ENCODE measurements at regions not wholly inside any gene's neighbourhood (a gene's known extent, or its start where the extent isn't known, plus 50 kb on each side); places are given as distances from the start of the nearest gene placed in this dataset.

DNA sequence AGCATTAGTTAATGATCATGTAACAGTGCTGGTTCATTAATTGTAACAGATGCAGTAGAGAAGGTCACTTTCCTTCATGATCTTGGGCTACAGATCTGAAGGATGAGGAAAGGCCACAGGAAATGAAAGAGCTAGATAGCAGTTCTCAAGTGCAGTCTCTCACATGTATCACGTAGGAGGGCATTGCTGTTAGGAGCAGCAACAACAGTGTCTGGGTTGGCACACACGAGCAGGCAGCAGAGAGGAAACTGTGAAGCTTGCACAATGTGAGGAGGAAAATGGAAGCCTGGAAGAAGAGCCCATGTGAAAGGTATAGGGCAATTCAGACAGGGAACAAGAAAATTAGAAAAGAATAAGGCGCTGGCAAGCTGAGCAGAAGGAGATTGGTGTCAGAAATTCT is 1741.5 kb downstream of the PCDH9 start:
- DNase-seq, result no peak

DNA sequence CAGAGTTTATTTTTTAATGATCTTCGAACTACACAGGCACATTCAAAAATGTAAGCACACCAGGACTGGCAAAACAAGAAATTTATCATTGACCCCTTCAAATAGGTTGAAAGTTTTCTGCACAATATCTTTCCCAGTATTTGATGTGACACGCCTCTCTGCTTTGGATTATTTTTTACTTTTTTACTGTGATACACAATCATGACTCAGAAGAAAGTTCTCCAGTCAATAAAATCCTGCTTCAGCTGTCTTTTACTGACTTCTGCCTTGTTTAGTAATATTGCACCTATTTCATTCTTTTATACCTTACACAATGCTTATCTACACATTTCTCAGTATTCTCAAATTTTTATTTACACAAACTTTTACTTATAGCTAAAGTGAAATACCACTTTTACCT is 1750.4 kb downstream of the PCDH9 start:
- no peak for DNase-seq

DNA sequence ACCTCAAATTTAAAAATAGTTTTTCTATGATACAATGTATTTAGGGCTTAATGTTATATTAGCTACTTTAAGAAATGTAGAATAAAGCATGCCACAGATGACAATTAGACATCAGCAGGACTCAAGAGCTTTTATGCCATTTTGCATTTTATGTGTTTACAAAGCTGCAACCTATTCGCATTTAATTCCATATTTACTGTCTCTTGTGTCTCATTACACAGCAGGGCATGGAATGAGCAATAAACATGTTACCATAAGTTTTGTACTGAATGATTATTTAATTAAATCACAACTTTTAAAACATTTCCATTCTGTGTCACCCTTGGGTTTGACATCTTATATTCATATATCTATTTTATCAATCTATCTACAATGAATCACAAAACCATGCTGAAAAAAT is 1756.9 kb downstream of the PCDH9 start:
- DNase-seq, result no peak

DNA sequence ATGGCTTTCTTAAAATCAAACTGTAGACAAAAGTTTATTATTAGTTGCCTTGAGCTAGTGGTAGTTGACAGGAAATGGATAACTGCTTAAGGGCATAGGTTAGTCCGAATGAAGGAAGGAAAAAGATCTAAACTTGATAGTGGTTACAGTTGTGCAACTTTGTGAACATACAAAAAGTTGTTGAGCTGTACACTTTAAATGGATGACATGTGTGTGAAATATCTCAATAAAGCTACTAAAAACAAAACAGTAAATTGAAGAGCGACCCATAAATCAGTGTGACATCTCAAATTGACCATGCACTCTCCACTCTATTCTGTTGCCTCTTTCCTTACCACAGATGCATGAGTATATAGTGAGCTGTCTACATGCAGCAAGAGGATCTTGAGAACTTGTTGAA is 1757.8 kb downstream of the PCDH9 start:
- no peak for DNase-seq

DNA sequence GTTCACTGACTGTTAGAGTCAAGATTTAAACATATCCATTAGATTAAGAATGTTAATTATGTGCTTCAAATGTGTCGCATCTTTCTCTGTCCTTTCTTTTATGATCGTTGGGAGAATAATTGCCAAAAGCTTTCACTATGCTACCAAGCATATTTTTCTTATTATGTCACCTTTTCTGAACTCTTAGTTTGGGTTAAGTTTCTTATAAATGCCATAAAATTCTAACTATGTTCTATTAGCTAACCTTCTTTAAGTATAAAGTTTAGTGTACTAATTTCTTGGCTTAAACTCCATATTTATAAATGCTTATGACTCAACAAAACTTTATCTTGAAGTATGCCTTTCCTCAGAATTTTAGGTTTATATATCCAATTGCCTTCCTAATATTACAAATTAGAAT is 1759.4 kb downstream of the PCDH9 start:
- DNase-seq, result no peak

DNA sequence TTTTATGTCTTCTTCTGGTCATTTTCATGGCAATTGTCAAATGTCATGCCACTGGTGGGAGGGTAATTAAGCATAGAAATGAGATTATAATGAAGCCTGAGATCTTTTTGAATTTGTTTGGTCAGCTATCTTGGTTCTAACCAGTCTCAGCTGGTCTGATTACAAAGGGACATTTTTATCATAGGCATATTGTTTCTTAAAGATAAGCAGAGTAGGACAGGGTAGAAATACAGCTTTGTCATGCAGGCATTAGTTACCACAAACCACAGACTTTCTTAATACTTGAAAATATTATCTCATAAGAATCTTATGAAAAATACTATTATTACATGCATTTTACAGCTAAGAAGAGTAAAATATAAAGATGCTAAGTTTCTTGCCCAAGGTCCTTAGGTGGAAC is 1761.5 kb downstream of the PCDH9 start:
- no peak for DNase-seq

DNA sequence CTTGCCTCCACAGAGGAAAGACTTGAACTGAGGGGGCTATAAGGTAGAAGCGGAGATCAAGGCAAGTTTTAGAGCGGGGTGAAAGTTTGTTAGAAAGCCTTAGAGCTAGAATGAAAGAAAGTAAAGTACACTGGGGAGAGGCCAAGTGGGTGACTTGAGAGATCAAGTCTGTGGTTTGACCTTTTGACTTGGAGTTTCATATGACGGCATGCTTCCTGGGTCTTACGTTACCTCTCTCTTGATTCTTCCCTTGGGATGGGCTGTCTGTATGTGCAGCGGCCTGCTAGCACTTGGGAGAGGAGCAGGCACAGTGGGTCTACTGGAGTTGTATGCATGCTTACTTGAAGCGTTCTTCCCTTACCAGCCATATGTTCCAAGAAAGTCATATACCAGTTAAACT is 1768.5 kb downstream of the PCDH9 start:
- no peak for DNase-seq

DNA sequence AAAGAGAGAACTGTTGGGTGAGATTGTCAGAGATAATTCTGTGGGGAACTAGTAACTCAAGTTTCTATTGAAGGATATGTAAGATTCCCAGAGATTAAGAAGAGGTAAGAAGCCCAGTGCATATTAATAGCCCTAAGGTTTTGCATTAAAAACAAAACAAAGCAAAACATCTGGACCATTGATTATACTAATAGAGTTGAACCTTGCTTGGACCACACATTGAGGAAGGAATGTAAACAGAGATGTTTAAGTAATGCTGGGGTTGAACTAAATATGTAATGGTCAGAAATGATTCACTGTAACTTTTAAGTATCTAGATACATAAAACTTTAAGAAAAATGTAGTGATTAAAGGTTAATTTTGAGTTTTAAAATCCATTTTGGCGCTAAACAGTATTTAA is 1770.0 kb downstream of the PCDH9 start:
- DNase-seq, result no peak

DNA sequence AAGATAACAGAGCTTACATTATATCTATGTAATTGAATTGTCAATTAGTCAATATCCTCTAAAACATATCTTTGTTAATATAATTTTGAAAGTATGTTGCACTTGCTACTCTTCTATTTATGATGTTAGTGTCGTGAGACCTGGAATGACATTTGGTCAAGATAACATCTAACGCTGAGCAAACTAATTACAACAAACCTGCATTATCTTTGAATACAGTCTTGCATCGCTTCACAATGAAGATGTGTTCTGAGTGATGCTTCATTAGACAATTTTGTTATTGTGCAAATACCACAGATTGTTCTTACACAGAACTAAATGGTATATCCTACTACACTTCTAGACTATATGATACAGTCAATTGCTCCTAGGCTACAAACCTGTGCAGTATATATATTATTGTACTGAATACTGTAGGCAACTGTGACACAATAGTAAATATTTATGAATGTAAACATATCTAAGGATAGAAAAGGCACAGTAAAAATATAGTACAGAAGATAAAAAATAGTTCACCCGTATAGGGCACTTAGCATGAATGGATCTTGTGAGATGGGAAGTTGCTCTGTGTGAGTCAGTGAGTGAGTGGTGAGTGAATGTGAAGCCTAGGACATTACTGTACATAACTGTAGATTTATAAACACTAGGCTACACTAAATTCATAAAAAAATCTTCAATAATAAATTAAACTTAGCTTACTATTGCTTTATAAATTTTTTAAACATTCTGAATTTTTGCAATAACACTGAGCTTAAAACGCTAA is 1773.8 kb downstream of the PCDH9 start:
- DNase-seq, result no peak

DNA sequence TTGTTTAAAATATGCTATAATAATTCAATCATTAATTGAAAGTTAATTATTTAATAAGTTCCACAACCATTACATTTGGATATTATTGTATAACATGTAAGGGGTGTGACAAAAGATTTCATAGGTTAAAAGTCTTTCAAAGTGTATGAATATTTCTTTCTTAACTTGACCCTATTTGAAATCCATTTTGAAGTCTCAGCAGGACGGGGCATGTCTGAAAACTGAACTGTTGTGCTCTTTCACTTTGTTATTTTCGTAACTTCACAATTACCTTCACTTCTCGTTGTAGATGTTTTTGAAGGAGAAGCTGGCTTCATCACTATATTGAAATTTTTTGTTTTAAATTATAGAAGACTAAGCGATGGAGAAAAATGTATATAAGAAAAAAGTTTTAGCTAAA is 1775.7 kb downstream of the PCDH9 start:
- no peak for DNase-seq

DNA sequence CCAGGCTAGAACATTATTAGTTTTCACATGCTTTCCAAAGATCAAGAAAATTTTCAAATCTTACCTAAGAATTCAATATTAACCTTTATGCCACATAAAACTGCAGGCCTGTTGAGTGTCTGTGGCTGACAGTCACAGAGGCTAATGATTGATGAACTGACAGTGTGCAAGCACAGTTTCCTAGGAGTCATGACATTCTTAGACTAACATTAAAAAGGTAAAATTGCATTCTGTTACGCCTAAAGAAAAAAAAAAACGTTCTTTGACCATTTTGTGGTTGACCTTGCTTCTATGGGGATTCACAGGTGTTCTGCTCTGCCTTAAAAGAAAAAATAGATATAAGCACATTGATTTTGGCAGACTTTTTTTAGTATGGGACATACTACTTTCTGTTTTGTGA is 1776.2 kb downstream of the PCDH9 start:
- DNase-seq, result no peak

DNA sequence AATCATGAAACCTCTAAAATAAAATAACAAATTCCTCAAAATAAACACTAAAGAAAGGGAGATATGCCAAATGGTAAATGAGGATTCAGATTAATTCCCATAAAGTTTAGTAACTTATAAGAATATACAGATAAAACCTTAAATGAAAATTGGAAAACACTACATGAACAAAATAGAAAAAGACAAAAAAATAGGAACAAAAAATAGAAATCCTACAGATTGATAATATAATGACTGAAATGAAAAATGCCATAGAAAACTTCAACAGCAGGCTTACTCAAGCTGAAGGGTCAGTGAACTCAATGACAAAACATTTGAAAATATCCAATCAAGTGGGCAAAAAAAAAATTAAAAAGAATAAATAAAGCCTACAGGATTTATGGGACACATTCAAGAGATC is 1784.8 kb downstream of the PCDH9 start:
- DNase-seq, result no peak

DNA sequence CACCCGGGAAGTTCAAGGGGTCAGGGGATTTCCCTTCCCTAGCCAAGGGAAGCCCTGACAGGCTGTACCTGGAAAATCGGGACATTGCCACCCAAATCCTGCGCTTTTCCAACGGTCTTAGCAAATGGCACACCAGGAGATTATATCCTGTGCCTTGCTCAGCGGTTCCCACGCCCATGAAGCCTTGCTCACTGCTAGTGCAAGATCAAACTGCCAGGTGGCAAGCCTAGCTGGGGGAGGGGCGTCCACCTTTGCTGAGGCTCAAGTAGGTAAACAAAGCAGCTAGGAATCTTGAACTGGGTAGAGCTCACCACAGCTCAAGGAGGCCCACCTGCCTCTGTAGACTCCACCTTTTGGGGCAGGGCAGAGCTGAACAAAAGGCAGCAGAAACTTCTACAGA is 1794.5 kb downstream of the PCDH9 start:
- DNase-seq, result no peak

DNA sequence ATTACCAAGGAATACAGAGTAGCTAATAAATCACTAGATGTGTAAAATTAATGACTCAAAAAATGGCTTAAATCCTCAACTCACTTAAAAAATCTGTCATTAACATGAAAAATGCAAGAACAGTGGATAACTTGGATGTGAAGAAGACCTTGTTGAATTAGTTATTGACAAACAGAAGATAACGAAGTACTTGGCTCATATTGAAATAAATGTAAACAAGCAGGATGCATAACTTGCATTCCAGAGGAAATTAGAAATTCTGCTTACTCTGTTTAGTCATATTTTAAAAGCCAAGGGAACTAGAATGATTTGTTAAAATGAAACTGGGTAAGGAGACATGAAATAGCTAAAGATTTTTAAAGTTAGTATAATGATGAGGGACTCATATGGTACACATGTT is 1812.2 kb downstream of the PCDH9 start:
- no peak for DNase-seq

DNA sequence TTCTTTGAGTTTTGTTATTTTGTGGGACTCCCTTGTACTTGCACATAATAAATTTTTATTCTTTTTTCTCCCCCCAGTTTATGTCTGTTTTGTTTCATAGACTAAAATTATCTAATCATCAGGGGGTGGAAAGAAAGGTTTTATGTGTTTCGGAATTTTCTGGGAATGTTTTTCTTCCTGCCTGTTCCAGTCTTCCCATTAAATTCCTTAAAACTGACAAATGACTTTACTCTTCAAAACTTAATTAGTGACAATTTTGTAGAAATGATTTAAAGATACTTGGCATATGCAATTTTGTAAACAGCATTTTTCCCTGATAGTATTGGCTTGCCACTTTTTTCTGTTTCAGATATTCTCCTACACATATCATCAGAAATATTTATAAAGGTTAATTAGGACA is 1813.4 kb downstream of the PCDH9 start:
- no peak for DNase-seq

DNA sequence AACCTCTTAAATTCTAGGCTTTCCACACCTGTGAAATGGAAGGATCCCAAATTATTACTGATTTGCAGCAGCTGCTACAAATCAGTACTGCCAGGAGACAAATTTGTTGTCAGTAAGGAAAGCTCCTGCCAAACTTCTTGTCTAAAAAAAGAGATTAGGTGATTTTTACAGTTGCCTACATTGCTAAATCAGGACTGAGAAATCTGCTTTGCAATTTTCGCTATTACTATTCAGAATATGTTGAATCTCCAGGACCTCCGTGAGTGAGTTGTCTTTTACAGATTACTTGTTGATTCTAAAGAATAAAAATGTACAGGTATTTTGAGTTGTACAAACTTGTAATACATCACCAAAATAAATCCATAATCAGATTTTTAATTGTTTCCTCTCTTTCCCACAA is 1815.9 kb downstream of the PCDH9 start:
- DNase-seq, result no peak

DNA sequence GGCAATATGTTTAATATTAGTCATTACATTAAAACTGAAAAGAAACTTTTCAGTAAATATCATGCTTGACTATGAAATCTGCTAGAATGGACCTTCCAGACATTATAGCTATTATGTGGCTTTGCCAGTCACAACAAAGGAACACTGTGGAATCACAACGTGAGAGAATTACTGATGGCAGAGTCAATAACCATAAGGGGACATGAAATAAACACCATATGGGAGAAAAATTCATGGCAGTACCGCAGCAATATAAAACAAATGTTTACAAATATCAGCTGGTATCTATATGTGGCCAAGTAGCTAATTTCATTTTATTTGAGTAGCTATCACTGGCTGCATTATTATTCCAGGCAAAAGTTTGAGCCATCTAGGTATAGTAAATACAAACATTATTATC is 1818.6 kb downstream of the PCDH9 start:
- no peak for DNase-seq

DNA sequence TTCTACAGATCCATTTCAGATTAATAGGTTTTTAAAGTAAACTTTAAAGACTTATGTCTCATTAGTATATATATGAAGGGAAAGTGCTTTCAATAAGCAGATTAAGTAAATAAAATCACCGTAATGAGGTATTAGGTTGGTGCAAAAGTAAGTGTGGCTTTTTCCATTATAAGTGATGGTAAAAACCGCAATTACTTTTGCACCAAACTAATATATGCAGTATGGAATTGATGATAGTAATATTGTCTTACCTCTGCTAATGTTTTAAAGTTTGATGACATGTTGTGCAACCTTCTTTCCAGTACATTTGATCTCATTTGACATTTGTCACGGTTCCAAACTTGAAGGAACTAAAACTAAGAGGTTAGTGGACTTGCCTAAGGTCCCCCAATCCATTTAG is 1819.3 kb downstream of the PCDH9 start:
- no peak for DNase-seq

DNA sequence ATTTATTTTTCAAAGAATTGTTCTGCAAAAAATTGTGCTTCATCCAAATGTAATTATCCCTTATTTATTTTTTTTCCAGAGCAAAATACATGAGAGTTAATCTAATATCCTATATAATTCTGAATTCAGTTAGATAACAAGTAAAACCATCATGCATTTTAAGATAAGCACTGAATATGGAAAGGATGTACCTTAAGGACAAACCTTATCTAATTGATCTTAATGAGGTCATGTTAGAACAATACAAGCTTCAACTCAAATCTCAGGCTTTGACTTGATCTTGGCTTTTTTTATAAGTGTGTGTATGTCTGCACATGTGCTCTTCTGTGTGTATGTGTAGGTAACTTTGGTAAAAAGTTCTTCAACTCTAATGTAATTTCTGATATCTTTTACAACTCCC is 1828.8 kb downstream of the PCDH9 start:
- no peak for DNase-seq

DNA sequence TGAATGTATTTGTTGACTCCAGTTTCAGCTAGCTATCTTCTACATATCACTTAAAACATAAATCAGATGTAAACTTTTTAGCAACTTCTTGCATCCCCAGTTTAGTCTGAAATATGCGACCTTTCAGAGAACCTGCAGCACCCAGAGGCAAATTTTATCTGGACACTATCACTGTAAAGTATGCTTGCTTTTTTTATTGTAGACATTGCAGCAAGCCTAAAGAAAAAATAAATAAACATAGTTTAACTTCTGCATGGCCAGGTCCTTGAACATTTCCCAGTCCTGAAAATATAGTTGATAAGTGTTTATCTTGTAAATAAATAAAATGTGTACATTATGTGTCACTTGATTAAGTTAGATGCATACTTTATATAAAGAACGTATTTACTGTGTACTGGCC is 1829.4 kb downstream of the PCDH9 start:
- no peak for DNase-seq

DNA sequence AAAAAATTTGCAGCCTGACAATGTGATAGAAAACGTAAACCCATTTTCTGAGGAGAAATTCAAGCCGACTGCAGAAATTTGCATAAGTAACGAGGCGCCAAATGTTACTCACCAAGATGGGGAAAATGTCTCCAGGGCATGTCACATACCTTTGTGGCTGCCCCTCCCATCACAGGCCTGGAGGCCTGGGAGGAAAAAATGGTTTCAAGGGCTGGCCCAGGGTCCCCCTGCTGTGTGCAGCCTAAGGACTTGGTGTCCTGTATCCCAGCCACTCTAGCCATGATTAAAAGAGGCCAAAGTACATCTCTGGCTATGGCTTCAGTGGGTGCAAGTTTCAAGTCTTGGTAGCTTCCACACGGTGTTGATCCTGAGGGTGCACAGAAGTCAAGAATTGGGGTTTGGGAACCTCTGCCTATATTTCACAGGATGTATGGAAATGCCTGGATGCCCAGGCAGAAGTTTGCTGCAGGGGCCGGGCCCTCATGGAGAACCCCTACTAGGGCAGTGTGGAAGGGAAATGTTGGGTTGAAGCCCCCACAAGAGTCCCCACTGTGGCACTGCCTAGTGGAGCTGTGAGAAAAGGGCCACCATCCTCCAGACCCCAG is 1842.3 kb downstream of the PCDH9 start:
- no peak for DNase-seq

DNA sequence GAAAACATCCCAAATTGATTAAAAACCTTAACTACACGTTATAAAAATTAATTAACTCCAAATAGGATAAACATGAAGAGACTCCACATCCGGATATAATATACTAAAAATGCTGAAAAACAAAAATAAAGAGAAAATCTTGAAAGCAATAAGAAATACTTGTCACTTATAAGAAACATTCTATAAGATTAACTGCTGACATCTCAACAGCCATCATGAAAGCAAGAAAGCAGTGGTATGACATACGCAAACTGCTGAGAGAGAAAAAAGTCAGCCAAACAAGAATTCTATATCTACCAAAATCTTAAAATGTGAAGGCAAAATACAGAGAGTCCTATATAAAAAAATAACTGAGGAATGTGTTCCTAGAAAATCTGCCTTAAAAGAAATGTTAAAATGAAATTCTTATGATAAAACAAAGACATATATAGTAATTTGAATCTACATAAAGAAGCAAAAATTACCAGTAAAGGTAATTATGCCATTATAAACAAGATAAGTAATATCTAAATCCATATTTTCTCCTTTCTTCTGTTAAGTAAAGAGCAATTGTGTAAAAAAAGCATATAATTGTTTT is 1851.1 kb downstream of the PCDH9 start:
- DNase-seq, result no peak

DNA sequence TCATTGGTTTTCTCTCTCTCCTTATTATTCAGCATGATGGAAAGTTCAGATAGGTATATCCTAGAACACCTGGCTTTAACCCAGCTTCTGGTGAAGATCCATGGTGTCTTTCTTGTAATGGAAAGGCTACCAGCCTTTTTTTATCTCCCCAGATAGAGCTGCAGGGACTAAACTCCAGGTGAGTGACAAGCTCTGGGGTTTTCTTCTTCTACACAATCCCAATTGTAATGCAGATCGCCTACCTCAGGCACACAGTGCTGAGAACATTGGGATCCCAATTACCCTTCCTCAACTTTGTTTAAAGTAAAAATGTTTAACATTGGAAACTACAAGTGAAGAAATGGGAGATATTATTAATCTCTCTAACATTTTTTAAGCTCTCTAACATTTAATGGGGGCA is 1851.7 kb downstream of the PCDH9 start:
- DNase-seq, result no peak

DNA sequence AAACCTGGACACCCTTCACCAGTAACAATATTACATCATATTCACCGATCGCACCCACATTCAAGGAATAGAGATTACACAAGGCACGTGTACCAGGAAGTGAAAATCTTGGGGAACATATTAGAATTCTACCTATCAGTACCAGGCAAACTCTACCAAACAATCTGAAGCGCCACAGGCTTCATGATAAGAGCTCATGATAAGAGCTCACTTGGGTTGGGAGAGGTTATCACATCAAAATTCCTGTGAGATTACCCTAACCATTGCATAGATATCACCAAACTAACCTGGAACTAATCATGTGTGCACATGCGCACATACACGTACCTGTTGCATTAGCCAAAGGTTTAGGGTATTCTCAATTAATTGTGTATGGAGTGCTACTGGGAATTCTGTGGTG is 1861.3 kb downstream of the PCDH9 start:
- DNase-seq, result no peak

DNA sequence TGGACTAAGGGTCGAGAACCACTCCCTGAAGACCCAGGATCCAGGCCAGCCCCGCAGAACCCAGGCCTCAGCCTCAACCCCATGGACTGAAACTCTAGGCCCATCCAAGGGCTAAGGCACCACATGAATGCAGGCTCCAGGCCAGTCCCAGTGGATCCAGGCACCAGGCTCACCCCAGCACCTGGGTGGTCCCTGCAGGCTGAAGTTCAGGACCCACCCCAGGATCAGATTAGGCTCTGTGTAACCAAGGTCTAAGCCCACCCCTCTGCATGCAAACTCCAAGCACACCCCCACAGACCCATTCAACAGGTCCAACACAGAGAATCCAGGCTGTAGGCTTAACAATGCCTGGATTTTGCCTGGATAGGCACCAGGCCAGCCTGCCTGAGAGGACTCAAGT is 1876.2 kb downstream of the PCDH9 start:
- DNase-seq, result no peak

All from T-helper 1 cell (primary cell).